GM03348 (cell line): ENCODE measurements at regions not wholly inside any gene's neighbourhood (a gene's known extent, or its start where the extent isn't known, plus 50 kb on each side); places are given as distances from the start of the nearest gene placed in this dataset.

ENCODE experiments used
- DNase-seq: peaks from one replicate; pipeline ENCODE4 v3.0.0; 2012; ENCODE audit warnings: low spot score

DNA sequence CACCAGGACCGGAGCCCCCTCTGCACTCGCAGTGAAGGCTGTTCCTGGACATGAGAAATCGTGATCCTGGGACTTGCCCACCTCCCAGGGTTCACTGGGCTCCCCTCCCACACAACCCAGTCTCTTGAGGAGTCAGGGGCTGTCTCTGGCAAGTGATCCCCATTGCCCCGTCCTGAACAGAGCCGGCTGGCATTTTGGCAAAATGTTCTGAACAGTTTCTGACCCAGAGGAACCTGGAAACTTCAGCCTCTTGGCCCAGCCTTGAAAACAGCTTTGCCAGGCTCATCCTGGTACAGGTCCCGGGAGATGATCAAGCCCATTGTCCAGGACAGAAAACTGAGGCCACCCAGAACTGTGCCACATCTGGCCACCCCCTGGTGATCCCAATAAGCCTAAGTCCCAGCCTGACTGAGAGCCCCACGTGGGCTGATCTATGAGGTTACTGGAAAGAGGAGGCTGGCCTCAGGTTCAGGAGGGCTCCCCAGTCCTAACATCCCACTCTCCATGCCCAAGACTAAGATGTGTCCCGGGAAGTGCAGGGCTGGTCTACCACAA is 115.7 kb downstream of the OAT start:
- DNase-seq: no peak

DNA sequence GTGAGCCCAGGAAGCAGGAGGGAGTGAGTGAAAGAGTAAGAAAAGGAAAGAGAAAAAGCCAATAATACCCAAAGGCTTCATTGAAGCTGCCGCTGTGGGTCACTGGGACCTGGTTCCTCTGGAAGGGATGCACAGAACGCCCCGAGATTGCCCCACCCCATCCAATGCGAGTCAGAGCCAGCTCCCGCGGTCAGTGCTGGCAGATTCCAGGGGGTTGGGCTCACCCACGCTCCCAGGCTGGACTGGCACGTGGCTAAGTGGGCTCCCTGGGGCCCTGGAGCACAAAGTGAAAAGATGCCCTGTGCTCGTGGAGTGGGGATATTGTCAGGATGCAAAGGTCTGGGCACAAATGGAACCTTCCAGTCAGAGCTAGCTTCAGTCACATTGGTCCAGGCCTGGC is 117.0 kb downstream of the OAT start:
- no peak for DNase-seq

- no peak for DNase-seq
Measured at GRCh38 chr10:124300735-124301134, 118.0 kb downstream of the OAT start.

DNA sequence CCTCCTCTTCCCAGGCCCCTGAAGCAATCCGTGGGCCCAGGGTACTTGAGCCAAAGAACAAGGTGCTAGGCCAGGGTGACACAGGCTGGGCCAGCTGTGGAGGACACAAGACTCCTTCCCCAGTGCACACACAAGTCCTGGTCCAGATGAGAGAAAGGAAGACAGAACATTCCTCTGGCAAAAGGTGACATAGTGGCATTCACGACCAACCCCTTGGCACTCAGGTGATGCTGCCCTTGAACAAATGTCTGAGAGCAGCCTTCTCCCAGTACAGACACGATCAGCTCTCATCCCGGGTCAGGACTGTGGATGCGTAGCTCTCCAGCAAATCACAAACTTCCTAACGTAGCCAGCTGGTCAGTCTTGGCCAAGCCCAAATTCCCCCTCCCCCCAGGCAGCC is 118.5 kb downstream of the OAT start:
- DNase-seq: no peak

GRCh38 chr10:124299696-124300095 is 119.0 kb downstream of the OAT start:
- DNase-seq: no peak

GRCh38 chr10:124298891-124299290 is 119.8 kb downstream of the OAT start:
- DNase-seq: no peak

GRCh38 chr10:124296813-124297788 is 121.6 kb downstream of the OAT start:
- no peak for DNase-seq

DNA sequence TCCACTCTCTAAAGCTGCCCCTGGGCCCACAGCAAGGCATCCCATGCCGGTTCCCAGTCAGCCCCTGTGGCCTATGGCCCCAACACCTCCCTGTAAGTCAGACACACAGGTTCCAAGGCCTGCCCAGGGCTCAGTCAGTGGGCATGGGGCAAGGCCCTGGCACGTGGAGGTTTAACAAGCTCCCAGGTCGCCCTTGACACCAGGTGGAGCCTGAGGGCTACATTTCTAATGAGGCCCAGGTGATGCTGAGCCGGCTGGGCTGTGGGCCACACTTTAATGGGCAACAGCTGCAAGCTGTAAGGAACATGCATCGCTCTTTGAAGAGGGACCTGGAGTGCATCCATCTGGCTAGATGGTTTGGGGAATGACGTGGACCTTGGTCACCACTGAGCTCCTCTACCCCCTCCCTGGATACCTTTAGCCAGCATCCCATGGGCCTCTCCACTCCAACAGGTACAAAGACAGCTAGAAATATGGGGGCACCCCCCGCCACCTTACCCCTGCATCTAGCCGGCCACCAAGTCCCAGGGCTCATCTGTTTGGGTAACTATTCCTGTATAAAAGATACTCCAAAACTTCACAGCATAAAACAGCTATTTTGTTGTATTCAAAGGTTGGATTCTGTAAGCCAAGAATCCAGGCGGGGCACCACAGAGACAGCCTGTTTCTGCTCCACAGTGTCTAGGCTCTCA is 122.5 kb downstream of the OAT start:
- no peak for DNase-seq

GRCh38 chr10:124294811-124295770 is 123.6 kb downstream of the OAT start:
- DNase-seq: no peak

- no peak for DNase-seq
Measured at GRCh38 chr10:124293616-124294449, 124.9 kb downstream of the OAT start.

DNA sequence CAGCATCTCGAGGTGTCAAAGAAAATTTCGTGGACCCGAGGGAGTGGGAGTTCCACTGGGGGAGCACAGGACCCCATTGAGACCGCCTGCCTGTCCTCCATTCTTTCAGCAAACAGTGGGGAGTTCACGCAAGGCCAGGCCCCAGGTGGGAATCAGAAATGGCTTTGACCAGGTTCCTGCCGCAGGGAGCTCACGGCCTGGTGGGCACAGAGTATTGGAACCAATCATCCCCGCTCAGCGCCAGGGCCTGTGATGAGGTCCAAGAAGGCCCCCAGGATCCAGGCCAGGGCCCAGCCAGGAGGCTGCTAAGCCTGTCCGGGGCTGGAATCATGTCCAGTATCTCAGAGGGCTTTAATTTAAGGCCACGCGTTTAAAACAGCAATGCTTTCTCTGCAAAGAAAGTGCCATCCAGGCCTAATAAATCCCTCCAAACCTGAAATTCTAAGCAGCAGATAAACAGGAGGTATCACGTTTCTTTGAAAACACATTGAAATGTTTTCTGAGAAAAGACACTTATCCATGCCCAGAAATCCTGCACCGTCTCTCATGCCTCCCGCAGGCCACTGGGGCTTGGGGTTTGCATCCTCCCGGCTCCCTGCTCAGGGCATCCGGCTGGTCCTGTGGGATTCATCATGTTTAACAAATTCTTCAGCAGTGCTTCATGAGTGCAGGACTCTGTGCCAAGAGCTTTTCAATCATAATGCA is 125.7 kb downstream of the OAT start:
- no peak for DNase-seq

DNA sequence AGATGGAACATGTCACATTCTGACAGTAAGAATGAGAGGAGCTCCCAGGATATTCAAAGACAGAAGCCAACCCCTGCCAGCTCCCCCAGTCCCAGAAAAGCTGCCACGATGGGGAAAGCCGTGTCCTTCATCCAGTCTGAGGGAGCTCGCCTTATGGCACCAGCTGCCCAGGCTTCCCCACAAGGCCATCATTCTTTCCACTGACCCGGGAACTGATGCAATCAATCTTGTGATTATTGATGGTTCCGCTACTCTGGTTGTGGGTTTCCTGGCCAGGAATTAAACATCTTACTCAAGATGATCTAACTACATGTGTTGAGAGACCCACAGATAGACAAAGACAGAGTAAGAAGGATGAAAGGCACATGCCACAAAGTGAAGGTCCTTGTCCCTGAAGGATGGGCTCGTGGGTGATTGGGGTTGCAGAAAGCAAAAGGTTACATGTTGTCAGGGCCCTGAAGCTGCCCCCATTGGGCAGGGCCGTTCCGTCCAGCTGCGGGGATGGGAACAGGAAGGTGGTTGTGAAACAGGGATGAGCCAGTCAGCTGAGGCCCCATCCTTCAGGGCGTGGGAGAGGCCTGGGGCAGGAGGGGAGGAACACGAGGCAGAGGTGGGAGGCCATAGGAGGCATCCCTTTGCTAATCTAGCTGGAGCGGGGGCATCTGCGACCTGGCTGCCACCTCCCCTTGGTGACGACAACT is 127.6 kb downstream of the OAT start:
- no peak for DNase-seq

DNA sequence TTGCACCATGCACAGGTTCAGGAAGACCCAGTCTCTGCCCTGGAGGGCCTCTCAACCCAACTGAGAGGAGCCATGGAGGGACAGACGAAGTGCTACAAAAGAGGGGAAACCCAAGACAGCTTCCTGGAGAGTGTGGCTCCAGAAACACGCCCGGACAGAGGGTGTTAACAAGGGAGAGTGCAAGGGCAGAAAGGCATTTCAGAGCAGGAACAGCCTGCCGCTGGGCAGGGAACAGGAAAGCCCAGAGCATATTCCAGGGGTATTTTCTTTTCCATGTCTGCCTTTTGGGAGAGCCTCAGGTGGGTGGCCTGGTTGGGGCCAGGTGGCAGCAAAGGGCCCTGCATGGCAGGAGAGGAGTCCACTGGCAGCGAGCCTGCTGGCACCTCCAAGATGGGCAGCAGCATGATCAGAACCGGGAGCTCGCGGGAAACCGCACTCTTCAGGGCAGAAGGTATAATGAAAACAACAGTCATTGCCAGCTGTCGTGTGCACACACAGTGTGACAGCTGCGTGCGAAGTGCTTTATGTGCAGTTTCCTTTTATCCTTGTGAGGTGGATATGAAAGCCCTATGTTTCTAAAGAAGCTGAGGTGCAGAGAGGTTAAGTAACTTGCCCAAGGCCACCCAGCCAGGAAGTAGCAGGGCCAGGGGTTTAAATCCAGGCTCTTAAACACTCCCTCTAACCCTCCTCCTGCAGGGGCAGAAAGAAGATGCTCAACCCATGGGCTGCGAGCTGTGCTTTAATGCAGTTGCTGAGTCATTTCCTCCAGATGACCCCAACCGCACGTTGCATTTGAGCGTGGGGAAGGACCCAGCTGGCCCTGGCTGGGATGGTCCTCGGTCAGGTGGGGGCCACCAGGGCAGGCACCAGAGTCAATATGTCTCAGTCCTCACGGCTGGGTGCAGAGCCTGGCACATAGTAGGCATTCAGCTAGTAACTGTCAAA is 128.6 kb downstream of the OAT start:
- no peak for DNase-seq

GRCh38 chr10:124288928-124289850 is 129.5 kb downstream of the OAT start:
- no peak for DNase-seq

GRCh38 chr10:124288486-124288885 is 130.2 kb downstream of the OAT start:
- DNase-seq: no peak

DNA sequence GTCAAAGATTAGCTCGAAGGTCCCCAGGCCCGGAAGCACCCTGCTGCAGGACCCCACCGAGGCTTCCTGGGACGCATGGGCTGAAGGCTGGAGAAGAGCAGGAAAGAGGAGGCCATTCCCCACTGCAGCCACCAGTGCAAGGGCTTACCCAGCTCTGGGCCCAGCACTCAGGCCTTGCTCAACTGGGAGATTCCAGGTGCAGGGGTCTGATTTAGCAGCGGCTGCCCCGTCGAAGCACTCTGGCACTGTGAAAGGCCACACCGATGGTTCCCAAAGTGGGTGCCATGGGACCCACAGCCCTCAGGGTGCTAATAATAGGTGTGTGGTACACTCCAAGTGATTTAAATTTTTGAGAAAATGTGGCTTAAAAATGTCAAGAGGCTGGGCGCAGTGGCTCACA is 130.9 kb downstream of the OAT start:
- DNase-seq: no peak

DNA sequence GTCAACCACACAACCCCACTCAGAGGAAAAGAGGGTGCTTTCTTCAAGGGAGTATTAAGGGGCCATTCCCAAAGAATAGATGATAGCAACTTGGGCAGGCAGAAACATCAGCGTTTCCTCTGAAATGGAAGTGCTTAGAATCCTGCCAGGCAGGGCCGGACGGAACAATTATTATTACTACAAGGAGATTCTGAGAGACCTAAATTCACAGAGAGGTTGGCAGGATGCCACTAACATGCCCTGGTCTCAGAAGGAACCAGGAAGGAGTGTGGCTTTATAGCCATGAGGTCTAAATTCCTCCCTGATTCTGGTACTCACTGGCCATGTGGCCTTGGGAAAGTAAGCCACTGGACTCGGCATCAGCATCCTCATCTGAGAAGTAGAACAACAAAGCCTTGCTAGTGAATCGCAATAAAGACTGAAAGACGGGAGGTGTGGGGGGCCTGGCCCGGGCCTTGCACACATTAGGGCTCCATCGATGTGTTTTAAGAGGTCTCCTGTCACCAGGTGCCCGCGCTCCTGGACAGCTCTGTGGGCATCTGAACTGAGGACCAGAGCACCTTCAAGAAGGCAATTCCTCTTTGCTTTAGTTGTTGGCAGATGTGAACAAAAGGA is 131.5 kb downstream of the OAT start:
- DNase-seq: no peak
